Mesendoderm (in vitro differentiated cells): ENCODE measurements at regions not wholly inside any gene's neighbourhood (a gene's known extent, or its start where the extent isn't known, plus 50 kb on each side); places are given as distances from the start of the nearest gene placed in this dataset.

Experiments used
- DNase-seq: peaks from one replicate; pipeline ENCODE4 v3.0.0; 2013
- H2AK5ac ChIP-seq: 2 replicates; pipeline ENCODE4 v1.6.1; 2013; ENCODE audit warnings: low read length, inconsistent platforms
- H2BK120ac ChIP-seq: 2 replicates; pipeline ENCODE4 v1.6.1; 2013; ENCODE audit warnings: low read depth, mild to moderate bottlenecking, low read length, moderate library complexity, mixed read lengths
- H2BK15ac ChIP-seq: replicated peaks from 2 replicates; pipeline ENCODE4 v1.6.1; 2013; ENCODE audit warnings: low read depth, mild to moderate bottlenecking, moderate library complexity
- H2BK5ac ChIP-seq: 2 replicates; pipeline ENCODE4 v1.6.1; 2013; ENCODE audit warnings: low read length, inconsistent platforms
- H3K18ac ChIP-seq: 2 replicates; pipeline ENCODE4 v1.6.1; 2013; ENCODE audit warnings: mild to moderate bottlenecking, low read length, mixed read lengths
- H3K23ac ChIP-seq: one replicate; pipeline ENCODE4 v1.6.1; 2013; ENCODE audit warnings: low read length
- H3K27ac ChIP-seq: 2 replicates; pipeline ENCODE4 v1.5.1; 2013; ENCODE audit warnings: low read depth, mild to moderate bottlenecking, inconsistent platforms, low read length, moderate library complexity
- H3K27me3 ChIP-seq: 2 replicates; pipeline ENCODE4 v1.6.1; 2013; ENCODE audit warnings: low read length, control low read depth, mild to moderate bottlenecking, inconsistent platforms; ENCODE audit not compliant: insufficient read depth, poor library complexity
- H3K36me3 ChIP-seq: 2 replicates; pipeline ENCODE4 v1.6.1; 2013; ENCODE audit warnings: low read length, inconsistent platforms; ENCODE audit not compliant: control insufficient read depth, insufficient read depth
- H3K4ac ChIP-seq: one replicate; pipeline ENCODE4 v1.6.1; 2013; ENCODE audit warnings: low read depth, mild to moderate bottlenecking, low read length, moderate library complexity
- H3K4me1 ChIP-seq: 2 replicates; pipeline ENCODE4 v1.6.1; 2013; ENCODE audit warnings: low read depth, low read length, inconsistent platforms; ENCODE audit not compliant: control insufficient read depth
- H3K4me2 ChIP-seq: 2 replicates; pipeline ENCODE4 v1.6.1; 2013; ENCODE audit warnings: low read length
- H3K4me3 ChIP-seq: 2 replicates; pipeline ENCODE4 v1.5.1; 2013; ENCODE audit warnings: mild to moderate bottlenecking, low read length
- H3K56ac ChIP-seq: one replicate; pipeline ENCODE4 v1.6.1; 2013; ENCODE audit warnings: low read length
- H3K79me1 ChIP-seq: 2 replicates; pipeline ENCODE4 v1.6.1; 2013; ENCODE audit warnings: low read length, inconsistent platforms
- H3K79me2 ChIP-seq: 2 replicates; pipeline ENCODE4 v1.6.1; 2013; ENCODE audit warnings: mild to moderate bottlenecking, low read length; ENCODE audit not compliant: control insufficient read depth, insufficient read depth
- H3K9ac ChIP-seq: 2 replicates; pipeline ENCODE4 v1.6.1; 2013; ENCODE audit warnings: low read length, inconsistent platforms
- H4K5ac ChIP-seq: one replicate; pipeline ENCODE4 v1.6.1; 2013; ENCODE audit warnings: low read length
- H4K8ac ChIP-seq: one replicate; pipeline ENCODE4 v1.6.1; 2013; ENCODE audit warnings: low read depth, mild to moderate bottlenecking, control low read depth, low read length, moderate library complexity
- WGBS: extraction: QIAGEN DNeasy Blood & Tissue Kit; methylation state at CpG from one replicate; pipeline ENCODE4 v1.1.7; 2013; ENCODE audit warnings: low lambda C conversion rate, missing lambda C conversion rate; ENCODE audit not compliant: insufficient coverage; ENCODE audit errors: extremely low coverage; 5-methylcytosine and 5-hydroxymethylcytosine counted together

GRCh38 chr12:25651931-25652330 is 98.8 kb upstream of the LMNTD1 start:
- no peak for DNase-seq
- H3K4me3 ChIP-seq: no peak overlapping the region
- no peak overlapping the region for H3K4me2 ChIP-seq
- no peak overlapping the region for H3K27ac ChIP-seq
- H4K5ac ChIP-seq: no peak overlapping the region
- no peak overlapping the region for H3K9ac ChIP-seq
- no peaks in the 10 kb centered on the region for H3K36me3 ChIP-seq
- H3K27me3 ChIP-seq: no peaks in the 10 kb centered on the region
- no peak overlapping the region for H2BK120ac ChIP-seq
- no peaks in the 10 kb centered on the region for H3K4me1 ChIP-seq
- no peaks in the 10 kb centered on the region for H3K79me2 ChIP-seq
- H2BK5ac ChIP-seq: no peak overlapping the region
- H3K23ac ChIP-seq: no peak overlapping the region
- no peak overlapping the region for H2BK15ac ChIP-seq
- no peak overlapping the region for H3K18ac ChIP-seq
- H2AK5ac ChIP-seq: no peak overlapping the region
- WGBS: no CpG with 5 or more reads among the region's 1 CpG
- H3K56ac ChIP-seq: no peak overlapping the region
- H4K8ac ChIP-seq: no peak overlapping the region
- H3K79me1 ChIP-seq: no peaks in the 10 kb centered on the region
- no peak overlapping the region for H3K4ac ChIP-seq

GRCh38 chr12:25652371-25652770 is 99.3 kb upstream of the LMNTD1 start:
- Histone ChIP-seq H3K4me1 (no peaks in the 10 kb centered on the region), H3K9ac (no peak overlapping the region), H3K36me3 (no peaks in the 10 kb centered on the region), H3K79me2 (no peaks in the 10 kb centered on the region), H2BK5ac (no peak overlapping the region), H2BK15ac (no peak overlapping the region), H3K18ac (no peak overlapping the region), H3K4me2 (no peak overlapping the region), H3K4me3 (no peak overlapping the region), H4K5ac (no peak overlapping the region), H2AK5ac (no peak overlapping the region), H3K27ac (no peak overlapping the region), H4K8ac (no peak overlapping the region), H2BK120ac (no peak overlapping the region), H3K79me1 (no peaks in the 10 kb centered on the region), H3K4ac (no peak overlapping the region), H3K27me3 (no peaks in the 10 kb centered on the region), H3K56ac (no peak overlapping the region), H3K23ac (no peak overlapping the region)
- no CpG with 5 or more reads among the region's 2 CpGs for WGBS
- DNase-seq: no peak

GRCh38 chr12:25653487-25654175 is 100.5 kb upstream of the LMNTD1 start:
- H2BK15ac ChIP-seq: no peak overlapping the region
- H3K23ac ChIP-seq: no peak overlapping the region
- WGBS: no CpG with 5 or more reads among the region's 8 CpGs
- H3K27me3 ChIP-seq: no peaks in the 10 kb centered on the region
- H2BK120ac ChIP-seq: no peak overlapping the region
- H3K4ac ChIP-seq: no peak overlapping the region
- no peak overlapping the region for H2BK5ac ChIP-seq
- no peak overlapping the region for H4K8ac ChIP-seq
- H4K5ac ChIP-seq: no peak overlapping the region
- H3K79me1 ChIP-seq: no peaks in the 10 kb centered on the region
- H3K9ac ChIP-seq: no peak overlapping the region
- no peak for DNase-seq
- H3K4me1 ChIP-seq: no peaks in the 10 kb centered on the region
- H3K27ac ChIP-seq: no peak overlapping the region
- H3K4me3 ChIP-seq: no peak overlapping the region
- no peak overlapping the region for H3K4me2 ChIP-seq
- H2AK5ac ChIP-seq: no peak overlapping the region
- no peak overlapping the region for H3K56ac ChIP-seq
- no peaks in the 10 kb centered on the region for H3K79me2 ChIP-seq
- no peaks in the 10 kb centered on the region for H3K36me3 ChIP-seq
- no peak overlapping the region for H3K18ac ChIP-seq

- Histone ChIP-seq H2BK120ac (no peak overlapping the region), H3K4ac (no peak overlapping the region), H3K9ac (no peak overlapping the region), H3K18ac (no peak overlapping the region), H3K4me2 (no peak overlapping the region), H3K27ac (no peak overlapping the region), H4K8ac (no peak overlapping the region), H2BK5ac (no peak overlapping the region), H4K5ac (no peak overlapping the region), H3K79me2 (no peaks in the 10 kb centered on the region), H3K56ac (no peak overlapping the region), H3K27me3 (no peaks in the 10 kb centered on the region), H2AK5ac (no peak overlapping the region), H3K4me3 (no peak overlapping the region), H3K79me1 (no peaks in the 10 kb centered on the region), H3K4me1 (no peaks in the 10 kb centered on the region), H3K36me3 (no peaks in the 10 kb centered on the region), H2BK15ac (no peak overlapping the region), H3K23ac (no peak overlapping the region)
- WGBS: no CpG with 5 or more reads among the region's 5 CpGs
- no peak for DNase-seq
These were observed 102.6 kb upstream of the LMNTD1 start for GRCh38 chr12:25655702-25656101.

- no CpG with 5 or more reads among the region's 2 CpGs for WGBS
- Histone ChIP-seq H3K79me1 (no peaks in the 10 kb centered on the region), H3K4me2 (no peak overlapping the region)
These were observed 106.5 kb upstream of the LMNTD1 start for GRCh38 chr12:25659621-25660020.

More at GRCh38 chr12:25659621-25660020, 106.5 kb upstream of the LMNTD1 start:
- Histone ChIP-seq H2BK15ac (no peak overlapping the region), H2BK5ac (no peak overlapping the region), H2BK120ac (no peak overlapping the region), H3K23ac (no peak overlapping the region), H3K56ac (no peak overlapping the region), H3K27me3 (no peaks in the 10 kb centered on the region), H3K4me1 (no peaks in the 10 kb centered on the region), H3K9ac (no peak overlapping the region), H3K27ac (no peak overlapping the region), H4K5ac (no peak overlapping the region), H4K8ac (no peak overlapping the region), H2AK5ac (no peak overlapping the region), H3K18ac (no peak overlapping the region), H3K36me3 (no peaks in the 10 kb centered on the region), H3K79me2 (no peaks in the 10 kb centered on the region), H3K4ac (no peak overlapping the region), H3K4me3 (no peak overlapping the region)
- no peak for DNase-seq
